ENCODE measurements at regions not wholly inside any gene's neighbourhood (a gene's known extent, or its start where the extent isn't known, plus 50 kb on each side); places are given as distances from the start of the nearest gene placed in this dataset.
A peak's percentile ranks its signal among the peaks of the same experiment; 100 is the strongest.

- ATAC-seq (no peak), DNase-seq (no peak)
- intact Hi-C loops (cut with DNase I, micrococcal nuclease): no loop called here
These were observed 64.7 kb downstream of the ARRDC4 start for GRCh38 chr15:98025237-98025636.

- intact Hi-C loops (cut with DNase I, micrococcal nuclease): no loop called here
- DNase-seq (no peak), ATAC-seq (no peak)
These were observed 74.2 kb downstream of the ARRDC4 start for GRCh38 chr15:98034731-98035130.

- ATAC-seq (no peak), DNase-seq (no peak)
- intact Hi-C loops (cut with DNase I, micrococcal nuclease): no loop called here
These were observed 74.6 kb downstream of the ARRDC4 start for GRCh38 chr15:98035134-98035533.

GRCh38 chr15:98035577-98036010 is 75.1 kb downstream of the ARRDC4 start:
- DNase-seq: no peak
- intact Hi-C loops (cut with DNase I, micrococcal nuclease): no loop called here
- ATAC-seq: no peak

GRCh38 chr15:98039596-98039995 is 79.1 kb downstream of the ARRDC4 start:
- DNase-seq (no peak), ATAC-seq (no peak)
- intact Hi-C loops (cut with DNase I, micrococcal nuclease): no loop called here

GRCh38 chr15:98040146-98040545 is 79.6 kb downstream of the ARRDC4 start:
- ATAC-seq (no peak), DNase-seq (no peak)
- intact Hi-C loops (cut with DNase I, micrococcal nuclease): no loop called here

- ATAC-seq (peak; percentile 50), DNase-seq (peak in 1 of 2 donors; percentile 10)
- intact Hi-C loops (cut with DNase I, micrococcal nuclease): no loop called here
These were observed 82.9 kb downstream of the ARRDC4 start for GRCh38 chr15:98043160-98044014.

- ATAC-seq: no peak
- no peak for DNase-seq
- intact Hi-C loops (cut with DNase I, micrococcal nuclease): no loop called here
These were observed 91.2 kb downstream of the ARRDC4 start for GRCh38 chr15:98051734-98052133.

- ATAC-seq: no peak
- DNase-seq: no peak
- intact Hi-C loops (cut with DNase I, micrococcal nuclease): no loop called here
These were observed 97.0 kb downstream of the ARRDC4 start for GRCh38 chr15:98057453-98057852.

- DNase-seq (no peak), ATAC-seq (no peak)
- intact Hi-C loops (cut with DNase I, micrococcal nuclease): no loop called here
These were observed 102.4 kb downstream of the ARRDC4 start for GRCh38 chr15:98062869-98063268.

GRCh38 chr15:98063315-98063714 is 102.8 kb downstream of the ARRDC4 start:
- DNase-seq (no peak), ATAC-seq (no peak)
- intact Hi-C loops (cut with DNase I, micrococcal nuclease): no loop called here

GRCh38 chr15:98063871-98064270 is 103.4 kb downstream of the ARRDC4 start:
- no peak for ATAC-seq
- intact Hi-C loops (cut with DNase I, micrococcal nuclease): no loop called here
- DNase-seq: no peak

GRCh38 chr15:98067339-98067738 is 106.8 kb downstream of the ARRDC4 start:
- DNase-seq (no peak), ATAC-seq (no peak)
- intact Hi-C loops (cut with DNase I, micrococcal nuclease): no loop called here

- intact Hi-C loops (cut with DNase I, micrococcal nuclease): no loop called here
- DNase-seq: no peak
- no peak for ATAC-seq
These were observed 108.8 kb downstream of the ARRDC4 start for GRCh38 chr15:98069256-98069655.

GRCh38 chr15:98070137-98070536 is 109.6 kb downstream of the ARRDC4 start:
- ATAC-seq: no peak
- intact Hi-C loops (cut with DNase I, micrococcal nuclease): loop anchor here in 1 of 2 donors (10.0 kb wide), 1 partner anchor 105 kb away; the partner anchor contains the start of gene ARRDC4
- no peak for DNase-seq

- intact Hi-C loops (cut with DNase I, micrococcal nuclease): loop anchor here in 1 of 2 donors (10.0 kb wide), 1 partner anchor 107 kb away; the partner anchor contains the start of gene ARRDC4
- ATAC-seq: no peak
- no peak for DNase-seq
These were observed 111.3 kb downstream of the ARRDC4 start for GRCh38 chr15:98071786-98072185.

- DNase-seq (no peak), ATAC-seq (no peak)
- intact Hi-C loops (cut with DNase I, micrococcal nuclease): loop anchor here in 1 of 2 donors (10.0 kb wide), 1 partner anchor 111 kb away; the partner anchor contains the start of gene ARRDC4
These were observed 114.9 kb downstream of the ARRDC4 start for GRCh38 chr15:98075441-98075840.

GRCh38 chr15:98076021-98076816 is 115.7 kb downstream of the ARRDC4 start:
- ATAC-seq (no peak), DNase-seq (peak in 1 of 2 donors; percentile 44)
- intact Hi-C loops (cut with DNase I, micrococcal nuclease): loop anchor here in 1 of 2 donors (10.0 kb wide), 1 partner anchor 111 kb away; the partner anchor contains the start of gene ARRDC4

GRCh38 chr15:98077186-98077585 is 116.7 kb downstream of the ARRDC4 start:
- ATAC-seq (no peak), DNase-seq (peak in 1 of 2 donors; percentile 11)
- intact Hi-C loops (cut with DNase I, micrococcal nuclease): loop anchor here in 1 of 2 donors (10.0 kb wide), 1 partner anchor 112 kb away; the partner anchor contains the start of gene ARRDC4

- intact Hi-C loops (cut with DNase I, micrococcal nuclease): no loop called here
- no peak for ATAC-seq
- no peak for DNase-seq
These were observed 120.3 kb downstream of the ARRDC4 start for GRCh38 chr15:98080791-98081190.

Measured in left colon (tissue), 2 donors.